PC-3 (cell line): ENCODE measurements at regions not wholly inside any gene's neighbourhood (a gene's known extent, or its start where the extent isn't known, plus 50 kb on each side); places are given as distances from the start of the nearest gene placed in this dataset.

Experiments
- ATAC-seq: fragments of 200-7000 bp; cut with Tn5 transposase; 2 replicates; pipeline ENCODE4 v1.9.1; 2020; ENCODE audit warnings: mild to moderate bottlenecking, moderate library complexity
- BruUV-seq: library from RNA; stranded (reverse); fragments of 400-500 nt; replicated peaks from 2 replicates; lab custom pipeline; 2021; lab: Mats Ljungman, UMichigan
- CTCF ChIA-PET: fragments of 300-600 bp; sonication (Branson Sonifier 250); formaldehyde crosslinking; loops from one replicate; lab custom pipeline; 2022; ENCODE audit warnings: antibody characterized with exemption; lab: Charles Lee
- POLR2A ChIA-PET: fragments of 300-600 bp; sonication (Branson Sonifier 250); formaldehyde crosslinking; loops from one replicate; lab custom pipeline; 2022; ENCODE audit warnings: antibody characterized with exemption; ENCODE audit not compliant: unreplicated experiment; lab: Charles Lee
- DNase-seq: peaks from one replicate; pipeline ENCODE4 v3.0.0-alpha.2; 2015
- H2AFZ ChIP-seq: fragments of 300-600 bp; sonication (generic); 2 replicates; pipeline ENCODE4 v1.6.0; 2016; ENCODE audit warnings: antibody characterized with exemption, low read length
- H3F3A ChIP-seq: fragments of 300-600 bp; sonication (generic); one replicate; pipeline ENCODE4 v1.6.0; 2017; ENCODE audit warnings: antibody characterized with exemption, low read length, control low read depth, mild to moderate bottlenecking; ENCODE audit not compliant: unreplicated experiment
- H3K27ac ChIP-seq: fragments of 300-600 bp; sonication (generic); 2 replicates; pipeline ENCODE4 v1.5.1; 2016; ENCODE audit warnings: mild to moderate bottlenecking, low read length
- H3K27me3 ChIP-seq: fragments of 300-600 bp; sonication (generic); 2 replicates; pipeline ENCODE4 v1.6.1; 2016; ENCODE audit warnings: low read length, mixed read lengths
- H3K36me3 ChIP-seq: fragments of 300-600 bp; sonication (generic); 2 replicates; pipeline ENCODE4 v1.6.1; 2016; ENCODE audit warnings: low read depth, mixed run types, low read length, mixed read lengths
- H3K4me1 ChIP-seq: fragments of 300-600 bp; sonication (generic); 2 replicates; pipeline ENCODE4 v1.5.1; 2016; ENCODE audit warnings: low read length; ENCODE audit not compliant: insufficient read depth
- H3K4me2 ChIP-seq: fragments of 300-600 bp; sonication (generic); 2 replicates; pipeline ENCODE4 v1.6.0; 2016; ENCODE audit warnings: low read length
- H3K4me3 ChIP-seq: fragments of 300-600 bp; sonication (generic); 2 replicates; pipeline ENCODE4 v1.5.1; 2016; ENCODE audit warnings: mild to moderate bottlenecking, low read length, mixed read lengths
- H3K79me2 ChIP-seq: fragments of 300-600 bp; sonication (generic); 2 replicates; pipeline ENCODE4 v1.6.1; 2017; ENCODE audit warnings: low read length, mixed read lengths
- H3K9ac ChIP-seq: fragments of 300-600 bp; sonication (generic); 2 replicates; pipeline ENCODE4 v1.6.0; 2016; ENCODE audit warnings: mild to moderate bottlenecking, low read length
- H3K9me2 ChIP-seq: fragments of 300-600 bp; sonication (generic); replicated peaks from 2 replicates; pipeline ENCODE4 v1.6.1; 2016; ENCODE audit warnings: mixed run types, low read length, mixed read lengths
- H3K9me3 ChIP-seq: fragments of 300-600 bp; sonication (generic); 2 replicates; pipeline ENCODE4 v1.6.1; 2016; ENCODE audit warnings: low read length, mixed read lengths
- H4K20me1 ChIP-seq: fragments of 300-600 bp; sonication (generic); 2 replicates; pipeline ENCODE4 v1.6.1; 2016; ENCODE audit warnings: low read length, mixed read lengths
- EZH2 ChIP-seq: fragments of 300-600 bp; sonication (generic); IDR thresholded peaks from one replicate; pipeline ENCODE4 v1.6.1; 2017; ENCODE audit warnings: antibody characterized with exemption, mild to moderate bottlenecking, low read length; ENCODE audit not compliant: unreplicated experiment
- EZH2phosphoT487 ChIP-seq: fragments of 300-600 bp; sonication (generic); IDR thresholded peaks from 2 replicates; pipeline ENCODE4 v1.6.1; 2018; ENCODE audit warnings: mild to moderate bottlenecking, antibody characterized with exemption, low read length, borderline replicate concordance
- intact Hi-C: fragments of 100-400 bp; cut with micrococcal nuclease; formaldehyde crosslinking; loops from 2 replicates; pipeline ENCODE4 v1.9.0; 2023
- TF ChIP-seq, protein P1 (sequence below): fragments of 300-600 bp; sonication (generic); conservative IDR thresholded peaks from 2 replicates; pipeline ENCODE4 v1.5.1; 2017; ENCODE audit warnings: antibody characterized with exemption, low read depth, mild to moderate bottlenecking, low read length

DNA sequence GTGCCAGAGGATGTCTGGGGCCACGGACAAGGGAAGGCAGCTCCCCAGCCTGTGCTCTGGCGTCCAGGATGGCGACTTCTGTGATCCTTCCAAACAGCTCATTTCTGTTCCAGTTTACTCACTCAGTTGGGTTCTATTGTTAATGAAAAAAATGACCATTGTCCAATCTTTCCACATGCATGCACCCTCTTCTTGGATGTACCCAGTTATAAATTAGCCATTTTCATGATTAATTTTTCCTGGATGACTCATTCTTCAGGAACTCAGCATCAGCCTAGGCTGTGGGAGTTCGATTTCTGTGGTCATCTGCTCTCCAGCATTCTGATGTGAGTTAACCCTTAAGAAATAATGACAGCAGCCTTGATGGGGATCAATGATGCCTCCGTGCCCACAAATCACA, 926.8 kb downstream of the BCL11B start:
- no peaks in the 10 kb centered on the region for H3K27me3 ChIP-seq
- H3K4me3 ChIP-seq = no peak overlapping the region
- H3K9me2 ChIP-seq = no peaks in the 10 kb centered on the region
- DNase-seq = peak; percentile 2
- no peaks in the 10 kb centered on the region for H3F3A ChIP-seq
- TF ChIP-seq EZH2phosphoT487 = no peak
- TF ChIP-seq EZH2 = no peak
- TF ChIP-seq, protein P1, sequence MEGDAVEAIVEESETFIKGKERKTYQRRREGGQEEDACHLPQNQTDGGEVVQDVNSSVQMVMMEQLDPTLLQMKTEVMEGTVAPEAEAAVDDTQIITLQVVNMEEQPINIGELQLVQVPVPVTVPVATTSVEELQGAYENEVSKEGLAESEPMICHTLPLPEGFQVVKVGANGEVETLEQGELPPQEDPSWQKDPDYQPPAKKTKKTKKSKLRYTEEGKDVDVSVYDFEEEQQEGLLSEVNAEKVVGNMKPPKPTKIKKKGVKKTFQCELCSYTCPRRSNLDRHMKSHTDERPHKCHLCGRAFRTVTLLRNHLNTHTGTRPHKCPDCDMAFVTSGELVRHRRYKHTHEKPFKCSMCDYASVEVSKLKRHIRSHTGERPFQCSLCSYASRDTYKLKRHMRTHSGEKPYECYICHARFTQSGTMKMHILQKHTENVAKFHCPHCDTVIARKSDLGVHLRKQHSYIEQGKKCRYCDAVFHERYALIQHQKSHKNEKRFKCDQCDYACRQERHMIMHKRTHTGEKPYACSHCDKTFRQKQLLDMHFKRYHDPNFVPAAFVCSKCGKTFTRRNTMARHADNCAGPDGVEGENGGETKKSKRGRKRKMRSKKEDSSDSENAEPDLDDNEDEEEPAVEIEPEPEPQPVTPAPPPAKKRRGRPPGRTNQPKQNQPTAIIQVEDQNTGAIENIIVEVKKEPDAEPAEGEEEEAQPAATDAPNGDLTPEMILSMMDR = no peak
- H3K27ac ChIP-seq = no peak overlapping the region
- no peaks in the 10 kb centered on the region for H3K4me1 ChIP-seq
- BruUV-seq = no TSS peak
- H3K4me2 ChIP-seq = no peak overlapping the region
- H3K36me3 ChIP-seq = no peaks in the 10 kb centered on the region
- intact Hi-C loops = no loop called here
- ChIA-PET CTCF (no interaction called here), POLR2A (no interaction called here)
- H3K79me2 ChIP-seq = no peaks in the 10 kb centered on the region
- no peak overlapping the region for H3K9ac ChIP-seq
- H2AFZ ChIP-seq = no peak overlapping the region
- no peak for ATAC-seq
- H3K9me3 ChIP-seq = no peaks in the 10 kb centered on the region
- no peaks in the 10 kb centered on the region for H4K20me1 ChIP-seq

DNA sequence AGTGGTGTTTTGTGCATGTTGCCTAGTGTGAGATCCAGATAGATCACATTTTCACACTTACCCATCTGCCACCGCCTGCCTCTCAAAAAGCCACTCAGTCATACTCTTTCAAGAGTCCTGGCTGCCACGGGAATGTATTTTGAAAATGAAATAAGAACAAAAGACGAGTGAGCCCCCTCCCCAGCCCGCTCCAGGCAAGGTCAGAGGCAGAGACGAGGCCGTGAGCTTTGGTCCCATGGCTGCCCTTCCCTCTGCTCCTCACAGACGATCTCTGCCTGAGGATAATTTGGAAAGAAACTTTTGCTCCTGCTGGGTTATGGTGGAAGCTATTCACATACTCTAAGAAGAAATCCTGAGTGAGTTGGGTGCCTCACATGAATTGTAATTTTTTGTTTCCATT, 924.3 kb downstream of the BCL11B start:
- ChIA-PET POLR2A (no interaction called here), CTCF (no interaction called here)

DNA sequence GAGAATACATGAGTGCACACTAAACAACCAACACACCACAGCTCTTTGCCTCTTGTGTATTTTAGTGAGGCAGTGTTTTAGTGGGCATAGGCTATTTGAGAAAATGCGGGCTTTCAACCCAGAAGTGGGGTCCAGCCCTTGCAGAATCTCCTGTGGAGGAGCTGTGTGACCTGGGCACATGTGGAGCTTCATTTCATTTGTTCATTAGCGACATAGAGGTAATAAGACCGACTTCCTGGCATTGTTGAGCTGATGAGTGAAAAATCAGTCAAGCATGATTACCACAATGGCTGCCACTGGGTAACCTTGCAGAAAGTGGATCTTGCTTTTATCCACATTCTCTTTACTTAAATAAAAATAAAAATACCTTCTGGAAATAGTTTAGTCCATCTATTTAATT, 923.5 kb downstream of the BCL11B start:
- intact Hi-C loops = no loop called here
- ChIA-PET POLR2A (no interaction called here), CTCF (no interaction called here)
- H4K20me1 ChIP-seq = no peaks in the 10 kb centered on the region
- no peak for TF ChIP-seq EZH2phosphoT487
- no peak overlapping the region for H3K4me3 ChIP-seq
- no peaks in the 10 kb centered on the region for H3F3A ChIP-seq
- no TSS peak for BruUV-seq
- no peaks in the 10 kb centered on the region for H3K79me2 ChIP-seq
- no peak overlapping the region for H2AFZ ChIP-seq
- ATAC-seq (no peak), DNase-seq (no peak)
- H3K9ac ChIP-seq = no peak overlapping the region
- H3K36me3 ChIP-seq = no peaks in the 10 kb centered on the region
- H3K4me1 ChIP-seq = no peaks in the 10 kb centered on the region
- no peaks in the 10 kb centered on the region for H3K9me3 ChIP-seq
- no peaks in the 10 kb centered on the region for H3K9me2 ChIP-seq
- no peak overlapping the region for H3K27ac ChIP-seq
- H3K27me3 ChIP-seq = no peaks in the 10 kb centered on the region
- H3K4me2 ChIP-seq = no peak overlapping the region

More for the DNA sequence above, 924.3 kb downstream of the BCL11B start:
- Histone ChIP-seq H2AFZ (no peak overlapping the region), H3K27me3 (no peaks in the 10 kb centered on the region), H4K20me1 (no peaks in the 10 kb centered on the region), H3K9me3 (no peaks in the 10 kb centered on the region), H3K27ac (no peak overlapping the region), H3K4me1 (no peaks in the 10 kb centered on the region), H3K4me2 (no peak overlapping the region), H3F3A (no peaks in the 10 kb centered on the region), H3K9ac (no peak overlapping the region), H3K4me3 (no peak overlapping the region), H3K79me2 (no peaks in the 10 kb centered on the region), H3K36me3 (no peaks in the 10 kb centered on the region), H3K9me2 (no peaks in the 10 kb centered on the region)
- ATAC-seq = no peak
- TF ChIP-seq, protein P1 = no peak
- TF ChIP-seq EZH2phosphoT487 (no peak), EZH2 (no peak)
- DNase-seq = no peak
- intact Hi-C loops = no loop called here
- no TSS peak for BruUV-seq
